Lung microvascular endothelial cell (primary cell): ENCODE measurements at regions not wholly inside any gene's neighbourhood (a gene's known extent, or its start where the extent isn't known, plus 50 kb on each side); places are given as distances from the start of the nearest gene placed in this dataset.

Source experiments
- DNase-seq, 2 donors: peaks; one replicate each; pipeline versions ENCODE4 v3.0.0 to v3.0.0-alpha.2; 2010; ENCODE audit warnings: low read depth in 2 of 2

- DNase-seq: no peak
These were observed 241.9 kb upstream of the FLRT2 start for GRCh38 chr14:85288041-85288440.

- DNase-seq: no peak
These were observed 238.2 kb upstream of the FLRT2 start for GRCh38 chr14:85291731-85292130.

GRCh38 chr14:85293612-85294234 is 236.2 kb upstream of the FLRT2 start:
- DNase-seq: peak in 1 of 2 donors; percentile 31

GRCh38 chr14:85295318-85295717 is 234.6 kb upstream of the FLRT2 start:
- DNase-seq: no peak

GRCh38 chr14:85296456-85297210 is 233.3 kb upstream of the FLRT2 start:
- DNase-seq: peak in 1 of 2 donors; percentile 83

GRCh38 chr14:85300107-85300506 is 229.8 kb upstream of the FLRT2 start:
- DNase-seq: no peak

- DNase-seq: no peak
These were observed 228.4 kb upstream of the FLRT2 start for GRCh38 chr14:85301506-85301905.

- DNase-seq: no peak
These were observed 223.9 kb upstream of the FLRT2 start for GRCh38 chr14:85306024-85306423.

- DNase-seq: peak; percentile 82 to 97
These were observed 221.2 kb upstream of the FLRT2 start for GRCh38 chr14:85308531-85309300.

GRCh38 chr14:85310491-85311272 is 219.3 kb upstream of the FLRT2 start:
- peak; percentile 69 to 79 for DNase-seq

- peak; percentile 56 to 63 for DNase-seq
These were observed 216.3 kb upstream of the FLRT2 start for GRCh38 chr14:85313560-85314207.

- DNase-seq: no peak
These were observed 214.7 kb upstream of the FLRT2 start for GRCh38 chr14:85315290-85315689.

- no peak for DNase-seq
These were observed 214.1 kb upstream of the FLRT2 start for GRCh38 chr14:85315733-85316290.

- DNase-seq: no peak
These were observed 213.1 kb upstream of the FLRT2 start for GRCh38 chr14:85316701-85317410.

- peak; percentile 22 to 26 for DNase-seq
These were observed 212.4 kb upstream of the FLRT2 start for GRCh38 chr14:85317491-85318021.

GRCh38 chr14:85319101-85319500 is 210.8 kb upstream of the FLRT2 start:
- no peak for DNase-seq

GRCh38 chr14:85319998-85320630 is 209.8 kb upstream of the FLRT2 start:
- peak; percentile 59 to 90 for DNase-seq

GRCh38 chr14:85325134-85326017 is 204.6 kb upstream of the FLRT2 start:
- no peak for DNase-seq
